HG03135 (cell line): ENCODE measurements at regions not wholly inside any gene's neighbourhood (a gene's known extent, or its start where the extent isn't known, plus 50 kb on each side); places are given as distances from the start of the nearest gene placed in this dataset.

Experiments
- ATAC-seq: cut with Tn5 transposase; IDR thresholded peaks from one replicate; pipeline ENCODE4 v1.9.1; 2021; ENCODE audit warnings: mild to moderate bottlenecking, moderate library complexity; ENCODE audit not compliant: unreplicated experiment

DNA sequence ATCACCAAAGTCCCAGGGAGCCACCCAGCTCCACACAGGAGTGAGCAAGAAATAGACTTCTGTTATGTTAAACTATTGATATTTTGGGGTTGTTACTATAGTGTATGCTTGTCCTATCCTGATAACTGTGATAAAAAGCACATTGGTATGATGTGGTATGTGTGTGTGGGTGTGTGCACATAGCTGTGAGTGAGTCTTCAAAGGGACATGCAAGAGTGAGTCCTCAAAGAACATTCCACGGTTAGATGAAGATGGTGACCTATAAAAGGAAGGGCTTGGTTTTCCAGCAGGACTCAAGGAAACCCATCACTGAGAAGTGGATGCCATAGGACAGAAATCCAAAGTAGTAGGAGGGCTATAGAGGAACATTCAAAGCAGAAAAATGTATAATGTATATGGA, 342.9 kb downstream of the TSN start:
- no peak for ATAC-seq

DNA sequence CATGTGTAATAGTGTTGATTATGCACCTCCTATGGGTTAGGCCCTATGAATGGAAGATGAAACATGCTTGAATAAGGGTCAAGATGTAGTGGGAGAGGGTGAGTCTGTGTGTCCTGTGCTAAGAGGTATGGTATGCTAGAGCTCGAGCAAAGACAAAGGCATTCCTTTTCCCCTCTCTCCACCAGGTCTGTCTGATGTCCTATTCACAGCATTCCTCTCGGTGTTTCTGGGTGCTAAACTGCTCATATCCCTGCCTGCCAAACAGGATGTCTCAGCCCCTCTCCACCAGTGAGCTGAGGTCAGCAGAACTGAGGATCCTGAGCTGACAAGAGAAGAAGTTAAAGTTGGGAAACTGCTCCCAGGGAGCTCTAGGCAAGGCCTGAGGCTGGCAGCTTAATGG, 344.9 kb downstream of the TSN start:
- no peak for ATAC-seq

- ATAC-seq, result no peak
Observed at GRCh38 chr2:122100756-122101155, 345.3 kb downstream of the TSN start.

DNA sequence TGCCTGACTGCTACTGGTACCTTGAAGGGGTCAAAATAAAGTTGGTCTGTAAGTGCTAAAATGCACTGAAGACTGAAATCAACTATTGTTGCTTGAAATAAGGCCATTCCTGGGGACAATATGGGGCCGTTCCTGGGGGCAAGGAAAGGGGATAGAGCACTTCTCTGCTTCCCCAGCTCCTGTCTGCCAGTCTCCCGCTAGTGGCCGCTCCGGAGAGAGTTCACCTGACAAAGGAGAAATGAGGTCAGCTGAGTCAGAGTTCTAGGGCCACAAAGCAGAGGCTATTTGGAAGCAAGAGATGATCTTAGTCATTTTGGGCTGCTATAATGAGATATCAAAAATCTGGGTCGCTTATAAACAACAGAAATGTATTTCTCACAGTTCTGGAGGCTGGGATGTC, 345.9 kb downstream of the TSN start:
- no peak for ATAC-seq

DNA sequence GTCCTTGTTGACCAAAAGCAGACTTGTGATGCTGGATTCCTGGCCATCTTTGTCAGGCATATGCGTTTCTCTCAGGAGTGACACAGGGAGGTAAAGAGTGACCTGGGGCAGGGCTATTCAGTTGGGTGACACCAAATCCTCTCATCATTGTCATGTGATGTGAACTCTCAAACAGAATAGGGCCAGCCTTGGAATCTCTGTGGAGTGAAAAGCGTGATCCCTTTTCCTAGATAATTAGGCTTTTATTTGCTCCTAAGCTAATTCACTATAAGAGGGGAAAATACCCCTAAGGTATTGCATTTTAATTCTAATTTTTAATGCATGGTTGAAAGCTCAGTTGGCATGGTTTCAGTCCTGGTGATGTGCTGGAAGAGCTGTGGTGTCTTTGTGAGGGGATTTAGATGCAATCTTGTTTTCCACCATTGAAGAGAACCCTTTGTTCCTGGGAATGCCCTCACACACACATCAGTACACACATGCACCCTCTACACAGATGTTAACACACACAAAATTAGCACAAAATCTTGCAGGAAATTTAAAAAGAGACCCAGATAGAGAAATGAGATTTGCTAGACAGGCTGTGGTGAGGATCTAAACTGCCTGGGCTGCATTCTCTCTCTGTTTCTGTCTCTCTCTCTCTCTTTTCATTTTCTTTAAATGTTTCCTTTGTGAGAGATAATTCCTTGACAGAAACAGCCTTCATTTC, 349.9 kb downstream of the TSN start:
- ATAC-seq, result no peak

- ATAC-seq, result no peak
Observed at GRCh38 chr2:122105877-122106206, 350.4 kb downstream of the TSN start.

- no peak for ATAC-seq
Observed at GRCh38 chr2:122108186-122108585, 352.7 kb downstream of the TSN start.

DNA sequence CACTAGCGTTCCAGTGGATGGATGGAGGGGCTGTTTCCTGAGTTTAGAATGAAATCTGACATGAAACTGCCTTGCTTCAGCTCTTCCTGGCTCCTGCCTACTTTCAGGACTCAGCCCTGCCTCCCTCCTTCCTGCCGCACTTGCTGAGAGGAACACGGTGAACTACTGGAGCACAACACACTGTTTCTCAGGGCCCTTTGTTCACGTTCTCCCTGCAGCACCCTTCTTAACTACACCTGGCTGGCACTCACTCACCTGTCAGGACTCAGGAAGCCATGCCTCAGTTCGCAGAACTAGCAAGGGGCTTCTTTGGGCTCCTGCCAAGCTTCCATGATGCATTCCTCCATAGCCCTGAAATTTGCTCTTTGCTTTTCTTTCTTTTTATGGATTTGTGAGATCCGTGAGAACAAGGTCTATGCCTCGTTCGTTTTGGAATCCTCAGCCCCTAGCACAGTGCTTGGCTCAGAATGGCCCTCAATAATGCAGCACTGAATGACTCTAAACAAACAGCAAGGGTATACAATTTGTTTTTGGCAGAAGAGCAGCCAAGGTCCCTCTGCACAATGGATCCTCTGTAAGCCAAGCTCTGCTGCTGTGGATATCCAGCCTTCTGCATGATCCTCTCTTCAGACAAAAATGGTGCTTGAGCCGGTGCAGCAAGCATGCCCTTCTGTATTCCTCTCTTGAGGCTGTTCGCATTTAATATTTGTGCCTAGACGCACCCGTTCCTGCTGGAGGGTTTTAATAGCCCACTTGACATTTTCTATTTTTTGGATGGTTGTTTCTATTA, 357.0 kb downstream of the TSN start:
- ATAC-seq, result no peak

DNA sequence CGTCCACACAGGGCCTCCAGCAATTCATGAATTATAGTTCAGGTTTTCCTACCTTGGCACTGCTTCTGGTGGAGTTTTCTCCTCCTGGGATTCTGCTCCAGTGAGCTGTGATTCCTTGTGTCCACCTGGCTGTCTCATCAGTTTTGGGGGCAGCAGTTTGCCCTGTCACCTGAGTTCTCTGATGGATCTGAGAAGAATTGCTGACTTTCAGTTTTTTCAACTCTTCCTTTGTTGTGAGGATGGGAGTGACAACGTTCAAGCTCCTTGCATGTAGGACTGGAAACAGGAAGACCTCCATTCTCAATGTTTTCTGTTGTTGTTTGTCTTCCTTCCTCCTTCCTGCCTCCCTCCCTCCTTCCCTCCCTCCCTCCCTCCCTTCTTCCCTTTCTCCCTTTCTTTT, 359.0 kb downstream of the TSN start:
- no peak for ATAC-seq

DNA sequence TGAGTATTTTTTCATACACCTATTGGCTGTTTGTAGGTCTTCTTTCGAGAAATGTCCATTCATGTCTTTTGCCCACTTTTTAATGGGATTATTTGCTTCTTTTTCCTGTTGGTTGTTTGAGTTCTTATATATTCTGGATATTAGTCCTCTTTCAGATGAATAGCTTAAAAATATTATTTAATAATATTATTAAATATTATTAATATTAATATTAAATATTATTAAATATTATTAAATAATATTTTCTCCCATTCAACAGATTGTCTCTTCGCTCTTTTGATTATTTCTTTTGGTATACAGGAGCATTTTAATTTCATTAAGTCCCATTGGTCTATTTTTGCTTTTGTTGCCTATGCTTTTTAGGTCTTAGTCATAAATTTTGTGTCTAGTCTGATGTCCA, 361.9 kb downstream of the TSN start:
- no peak for ATAC-seq

- no peak for ATAC-seq
Observed at GRCh38 chr2:122129399-122129798, 373.9 kb downstream of the TSN start.

- ATAC-seq, result no peak
Observed at GRCh38 chr2:122132147-122132691, 376.8 kb downstream of the TSN start.

- no peak for ATAC-seq
Observed at GRCh38 chr2:122135021-122135937, 379.8 kb downstream of the TSN start.

- ATAC-seq, result no peak
Observed at GRCh38 chr2:122136056-122136455, 380.6 kb downstream of the TSN start.

DNA sequence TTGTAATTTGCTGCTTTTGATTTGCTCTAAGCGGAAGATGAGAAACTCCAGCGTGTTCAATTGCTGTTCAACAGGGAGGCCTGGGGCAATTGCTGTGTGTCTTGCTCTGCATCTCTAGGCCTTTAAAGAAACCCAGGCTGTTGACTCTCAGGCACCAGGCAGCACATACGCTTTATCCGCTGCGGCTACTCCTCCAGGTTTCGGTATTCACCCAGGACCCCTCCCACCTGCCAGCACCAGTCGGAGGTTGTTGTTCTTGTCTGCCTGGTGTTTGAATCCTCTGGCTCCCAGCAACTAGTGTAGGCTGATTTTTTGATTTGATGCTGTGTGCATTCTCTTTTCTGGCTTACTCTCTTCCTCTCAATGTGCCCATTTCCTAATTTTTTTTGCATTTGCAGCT, 383.1 kb downstream of the TSN start:
- no peak for ATAC-seq

DNA sequence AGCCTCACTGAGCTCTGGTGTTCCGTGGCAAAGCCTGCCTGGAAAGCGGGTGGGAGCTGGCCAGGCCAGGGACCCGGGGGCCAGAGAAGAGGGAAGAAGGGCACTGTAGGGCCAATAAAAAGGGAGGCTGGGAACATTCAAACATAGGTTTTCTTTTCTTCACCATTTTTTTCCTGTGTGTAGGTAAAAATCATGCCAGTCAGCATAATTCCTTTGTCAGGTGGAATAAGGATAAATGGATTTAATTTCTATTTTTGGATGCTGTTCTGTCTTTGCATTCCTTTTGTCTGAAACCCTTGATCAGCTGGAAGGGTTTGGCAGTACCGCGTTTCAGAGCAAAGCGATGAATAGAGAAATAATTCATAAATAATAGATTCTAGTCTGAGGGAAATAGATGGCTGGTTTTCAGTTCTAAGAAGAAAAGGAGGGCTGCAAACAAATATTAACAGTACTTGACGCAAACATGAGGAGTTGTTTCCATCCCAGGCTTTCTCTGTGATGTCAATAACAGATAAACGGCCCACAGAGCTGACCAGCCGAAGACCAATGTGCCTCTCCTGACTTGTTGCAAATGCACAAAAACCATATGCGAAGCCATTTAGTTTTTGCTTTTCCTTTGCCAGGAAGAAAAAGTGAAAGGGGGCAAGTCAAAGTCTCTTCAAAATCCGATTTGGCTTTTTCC, 384.4 kb downstream of the TSN start:
- ATAC-seq, result no peak

GRCh38 chr2:122144884-122145283, 389.4 kb downstream of the TSN start:
- no peak for ATAC-seq

DNA sequence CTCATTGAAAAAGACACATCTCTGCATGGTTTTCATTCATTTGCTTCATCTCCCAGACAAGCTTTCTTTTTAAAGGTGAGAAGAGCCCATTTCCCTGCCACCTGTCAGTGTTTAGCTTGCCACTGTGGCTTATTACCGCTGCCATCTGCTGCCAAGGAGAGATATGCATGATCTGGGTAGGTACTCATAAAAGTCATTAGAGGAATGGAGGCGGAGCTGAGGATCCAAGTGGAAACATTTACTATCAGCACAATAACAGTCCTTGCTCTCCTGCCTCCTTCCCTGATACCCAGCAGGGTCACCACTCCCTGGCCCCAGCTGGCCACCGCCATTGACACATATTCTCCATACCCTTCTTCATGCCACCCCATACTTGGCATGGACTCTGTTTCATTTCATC, 390.4 kb downstream of the TSN start:
- ATAC-seq, result no peak

DNA sequence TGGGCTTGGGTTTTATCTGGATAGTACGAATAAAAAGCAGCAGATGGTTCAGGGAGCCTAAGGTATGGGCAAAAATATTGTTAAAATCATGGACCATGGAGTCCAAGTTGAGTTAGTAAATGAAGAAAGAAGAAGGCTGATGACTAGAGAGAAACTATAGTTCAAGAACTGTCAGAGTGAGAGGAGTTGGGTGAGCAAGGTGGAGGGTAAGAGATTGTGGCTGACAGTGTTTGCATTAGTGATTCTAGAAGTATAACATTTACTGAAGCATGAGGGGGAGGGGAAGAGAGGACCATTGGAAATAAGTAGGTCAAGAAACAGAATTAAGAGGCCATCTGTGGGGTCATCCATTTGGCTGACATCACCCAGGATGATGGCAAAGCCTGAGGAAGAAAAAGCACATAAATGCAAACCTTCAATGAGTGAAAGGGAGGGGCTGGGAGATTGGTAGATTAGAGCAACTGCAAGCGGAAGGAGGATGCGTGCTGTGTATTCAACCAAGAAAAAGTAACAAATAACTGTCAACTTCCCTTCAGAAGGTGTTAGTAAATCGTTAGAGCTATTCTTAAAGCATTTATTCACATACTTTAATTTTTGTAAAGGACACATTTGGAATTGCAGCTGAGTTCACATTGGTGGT, 392.8 kb downstream of the TSN start:
- ATAC-seq, result no peak

DNA sequence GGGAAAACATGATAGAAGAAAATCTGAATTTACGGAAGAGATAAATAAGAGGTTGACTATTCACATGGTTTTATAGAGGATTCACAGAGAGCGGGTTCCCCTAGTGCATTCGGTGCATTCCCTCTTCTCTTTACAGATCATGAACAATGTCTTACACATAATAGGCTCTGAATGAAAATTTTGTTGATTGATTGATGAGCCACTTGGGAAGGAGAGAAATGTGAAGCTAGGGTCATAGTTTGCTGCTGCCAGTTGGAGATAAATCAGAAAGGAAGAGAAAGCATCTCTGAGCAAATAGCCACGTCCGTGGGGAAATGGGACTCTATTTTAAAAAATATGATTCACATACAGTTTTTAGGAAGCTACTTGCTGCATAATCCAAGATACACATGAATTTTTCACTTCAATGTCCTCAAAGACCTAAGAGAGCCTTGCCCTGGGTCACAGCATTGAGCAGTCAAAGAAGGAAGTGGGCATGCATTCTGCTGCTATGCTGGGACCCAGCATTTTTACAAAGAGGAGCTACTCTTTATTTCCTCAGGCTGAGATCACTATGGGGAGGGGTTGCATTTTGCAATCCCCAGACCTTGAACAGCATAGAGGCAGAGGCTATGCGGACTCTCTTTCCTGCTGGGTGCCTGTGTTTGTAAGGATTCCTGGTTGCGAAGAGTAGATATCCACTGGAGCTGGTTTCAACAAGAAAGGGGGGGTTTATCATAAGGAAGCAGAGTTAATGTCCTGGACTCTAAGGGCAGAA, 395.3 kb downstream of the TSN start:
- ATAC-seq, result no peak
